ENCODE measurements at regions not wholly inside any gene's neighbourhood (a gene's known extent, or its start where the extent isn't known, plus 50 kb on each side); places are given as distances from the start of the nearest gene placed in this dataset.

DNA sequence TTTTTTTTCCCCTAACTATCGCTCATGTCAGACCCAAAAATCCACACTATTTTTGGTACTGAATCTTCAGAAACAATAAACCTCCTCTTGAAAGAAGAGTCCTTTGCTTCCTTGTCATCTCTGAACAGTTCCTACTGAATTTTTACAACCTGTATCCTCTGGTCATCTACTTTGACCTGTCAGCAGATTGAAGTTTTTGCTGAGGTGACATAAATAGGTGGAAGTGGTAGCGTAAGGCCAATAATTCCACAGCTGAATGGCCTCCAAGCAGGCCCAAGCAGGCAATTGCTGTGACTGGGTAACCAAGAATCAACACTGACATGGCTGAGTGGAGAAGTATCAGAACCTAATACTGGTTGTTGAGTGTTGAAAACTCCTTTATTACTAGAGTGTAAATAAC, 117.4 kb upstream of the MAGI2 start:
- Histone ChIP-seq H3K27me3 (no peaks in the 10 kb centered on the region), H3K27ac (no peak overlapping the region), H3K4me1 (no peaks in the 10 kb centered on the region), H3K4me3 (no peak overlapping the region), H3K36me3 (no peaks in the 10 kb centered on the region), H3K9me3 (no peaks in the 10 kb centered on the region)
- no peak for DNase-seq
- no peak for TF ChIP-seq CTCF (IDR thresholded peaks at IDR 0.05)
- intact Hi-C loops (cut with DNase I; ENCODE audit: low total_unique reads) = no loop called here

DNA sequence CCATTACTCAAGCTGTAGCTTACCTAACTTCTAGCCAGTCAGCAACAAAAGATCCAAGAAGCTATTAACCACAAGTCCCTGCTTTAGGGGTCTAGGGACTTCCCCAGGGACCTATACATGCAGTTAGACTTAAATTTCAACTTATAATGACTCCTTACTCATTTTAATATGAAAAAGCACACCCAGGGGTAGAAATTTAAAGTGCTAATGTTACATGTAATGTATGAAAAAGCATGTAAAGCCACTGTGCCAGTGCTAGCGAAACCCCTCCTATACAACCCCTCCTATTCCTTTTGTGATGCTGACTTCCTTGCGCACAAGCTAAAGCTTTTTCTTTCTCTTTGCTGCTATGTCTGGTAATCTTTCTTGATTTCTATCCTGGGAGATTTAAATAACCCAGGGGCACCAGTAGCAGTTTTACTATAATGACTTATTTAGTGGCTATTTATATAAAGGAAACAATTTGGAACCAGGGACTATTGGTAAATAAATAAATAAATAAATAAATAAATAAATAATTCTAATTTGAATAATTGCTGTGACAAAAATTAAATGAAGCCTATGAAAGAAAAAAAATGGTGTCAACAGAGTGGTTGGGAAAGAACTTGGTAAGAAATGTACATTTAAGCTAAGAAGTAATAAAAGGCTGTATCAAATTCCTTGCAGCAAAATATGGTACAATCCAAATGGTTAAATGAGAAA, 110.5 kb upstream of the MAGI2 start:
- H3K4me3 ChIP-seq = no peak overlapping the region
- H3K27ac ChIP-seq = no peak overlapping the region
- H3K36me3 ChIP-seq = no peaks in the 10 kb centered on the region
- no peak for DNase-seq
- intact Hi-C loops (cut with DNase I; ENCODE audit: low total_unique reads) = no loop called here
- H3K27me3 ChIP-seq = no peaks in the 10 kb centered on the region
- TF ChIP-seq CTCF (IDR thresholded peaks at IDR 0.05) = no peak
- H3K4me1 ChIP-seq = no peaks in the 10 kb centered on the region
- H3K9me3 ChIP-seq = no peaks in the 10 kb centered on the region

DNA sequence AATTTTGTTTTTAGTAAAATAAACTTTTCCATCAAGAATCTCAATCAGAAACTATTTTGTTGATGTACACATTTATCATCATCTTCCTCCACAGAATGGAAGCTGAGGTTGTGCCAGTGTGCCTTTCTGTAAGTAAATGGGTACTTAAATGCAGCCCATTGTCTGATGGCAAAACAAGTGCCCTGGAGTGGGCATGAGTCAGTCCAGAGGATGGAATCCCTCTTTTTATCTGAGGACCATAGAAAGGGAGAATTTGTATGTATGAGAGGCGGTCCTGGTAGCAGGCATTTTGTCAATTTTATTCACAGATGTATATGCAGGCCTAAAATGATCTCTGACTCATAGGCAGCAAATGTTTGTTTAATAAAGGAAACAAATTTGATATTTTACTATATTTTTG, 102.1 kb upstream of the MAGI2 start:
- no peak for TF ChIP-seq CTCF (IDR thresholded peaks at IDR 0.05)

DNA sequence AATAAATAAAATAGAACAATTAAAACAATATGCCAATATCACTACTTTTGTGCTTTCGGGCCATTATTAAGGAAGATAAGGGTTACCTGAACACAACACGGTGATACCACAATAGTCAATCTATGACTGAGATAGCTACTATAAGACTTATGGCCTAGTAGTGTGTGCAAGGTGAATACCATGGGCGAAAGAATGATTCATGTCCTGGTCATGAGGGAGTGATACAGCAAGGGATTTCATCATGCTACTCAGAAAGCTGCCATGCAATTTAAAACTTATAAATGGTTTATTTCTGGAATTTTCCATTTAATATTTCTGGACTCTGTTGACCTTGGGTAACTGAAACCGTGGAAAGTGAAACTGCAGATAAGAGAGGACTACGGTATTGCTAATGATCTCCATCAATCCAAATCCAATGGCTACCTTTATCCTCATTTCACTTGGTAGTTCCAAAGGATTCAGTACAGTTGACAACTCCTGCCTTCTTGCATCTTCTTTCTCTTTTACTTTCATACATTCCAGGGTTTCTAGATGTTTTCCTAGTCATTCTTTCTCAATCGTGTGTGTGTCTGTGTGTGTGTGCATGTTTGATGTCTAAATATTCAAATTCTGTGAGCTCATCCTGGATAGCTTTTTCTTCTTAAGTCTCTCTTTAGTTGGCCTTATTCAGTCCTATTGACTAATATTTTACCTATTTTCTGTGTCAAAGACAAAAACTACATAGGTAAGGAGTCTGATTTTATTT, 100.5 kb upstream of the MAGI2 start:
- intact Hi-C loops (cut with DNase I; ENCODE audit: low total_unique reads) = no loop called here
- no peak for DNase-seq
- Histone ChIP-seq H3K4me3 (no peak overlapping the region), H3K9me3 (no peaks in the 10 kb centered on the region), H3K27ac (no peak overlapping the region), H3K27me3 (no peaks in the 10 kb centered on the region), H3K36me3 (no peaks in the 10 kb centered on the region), H3K4me1 (no peaks in the 10 kb centered on the region)
- TF ChIP-seq CTCF (IDR thresholded peaks at IDR 0.05) = no peak

More for the DNA sequence above, 102.1 kb upstream of the MAGI2 start:
- H3K36me3 ChIP-seq = no peaks in the 10 kb centered on the region
- intact Hi-C loops (cut with DNase I; ENCODE audit: low total_unique reads) = no loop called here
- H3K9me3 ChIP-seq = no peaks in the 10 kb centered on the region
- no peak for DNase-seq
- no peaks in the 10 kb centered on the region for H3K4me1 ChIP-seq
- H3K27ac ChIP-seq = no peak overlapping the region
- H3K27me3 ChIP-seq = no peaks in the 10 kb centered on the region
- no peak overlapping the region for H3K4me3 ChIP-seq

- DNase-seq = no peak
- Histone ChIP-seq H3K4me3 (no peak overlapping the region), H3K27ac (no peak overlapping the region), H3K9me3 (no peaks in the 10 kb centered on the region), H3K4me1 (no peaks in the 10 kb centered on the region), H3K36me3 (no peaks in the 10 kb centered on the region), H3K27me3 (no peaks in the 10 kb centered on the region)
- intact Hi-C loops (cut with DNase I; ENCODE audit: low total_unique reads) = no loop called here
- TF ChIP-seq CTCF (IDR thresholded peaks at IDR 0.05) = no peak
Measured at GRCh38 chr7:79552463-79552862, 99.0 kb upstream of the MAGI2 start.

Measured in tibial artery (tissue), 4 donors.